A549 (cell line): ENCODE measurements at regions not wholly inside any gene's neighbourhood (a gene's known extent, or its start where the extent isn't known, plus 50 kb on each side); places are given as distances from the start of the nearest gene placed in this dataset.

Experiments used
- POLR2A ChIP-seq: IDR thresholded peaks from 2 replicates; pipeline ENCODE4 v1.6.1; 2012; ENCODE audit warnings: mild to moderate bottlenecking, low read length
- TF ChIP-seq, protein P1 (sequence below): fragments of >200 bp; sonication (Bioruptor Twin); formaldehyde crosslinking; IDR thresholded peaks from 3 replicates; pipeline ENCODE4 v1.5.1; 2016

DNA sequence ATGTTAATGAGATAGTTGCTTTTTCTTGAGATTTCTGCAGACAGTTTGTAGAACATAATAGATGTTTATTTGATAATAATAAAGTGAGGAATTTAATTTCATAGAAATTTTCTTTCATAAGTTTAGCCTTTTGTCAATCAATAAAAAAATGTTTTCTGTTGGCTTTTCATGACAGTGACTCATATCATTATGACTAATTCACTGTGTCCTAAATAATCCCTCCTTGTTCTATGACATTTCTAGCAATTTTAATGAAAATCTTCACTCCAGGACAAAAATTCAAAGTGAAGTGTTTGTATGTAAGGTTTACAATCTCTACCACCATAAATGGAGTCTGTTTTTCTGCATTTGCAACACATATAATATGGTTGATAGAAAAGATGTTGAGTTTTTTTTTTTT is 109.9 kb downstream of the UTRN start:
- TF ChIP-seq, protein P1, sequence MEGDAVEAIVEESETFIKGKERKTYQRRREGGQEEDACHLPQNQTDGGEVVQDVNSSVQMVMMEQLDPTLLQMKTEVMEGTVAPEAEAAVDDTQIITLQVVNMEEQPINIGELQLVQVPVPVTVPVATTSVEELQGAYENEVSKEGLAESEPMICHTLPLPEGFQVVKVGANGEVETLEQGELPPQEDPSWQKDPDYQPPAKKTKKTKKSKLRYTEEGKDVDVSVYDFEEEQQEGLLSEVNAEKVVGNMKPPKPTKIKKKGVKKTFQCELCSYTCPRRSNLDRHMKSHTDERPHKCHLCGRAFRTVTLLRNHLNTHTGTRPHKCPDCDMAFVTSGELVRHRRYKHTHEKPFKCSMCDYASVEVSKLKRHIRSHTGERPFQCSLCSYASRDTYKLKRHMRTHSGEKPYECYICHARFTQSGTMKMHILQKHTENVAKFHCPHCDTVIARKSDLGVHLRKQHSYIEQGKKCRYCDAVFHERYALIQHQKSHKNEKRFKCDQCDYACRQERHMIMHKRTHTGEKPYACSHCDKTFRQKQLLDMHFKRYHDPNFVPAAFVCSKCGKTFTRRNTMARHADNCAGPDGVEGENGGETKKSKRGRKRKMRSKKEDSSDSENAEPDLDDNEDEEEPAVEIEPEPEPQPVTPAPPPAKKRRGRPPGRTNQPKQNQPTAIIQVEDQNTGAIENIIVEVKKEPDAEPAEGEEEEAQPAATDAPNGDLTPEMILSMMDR: no peak
- TF ChIP-seq POLR2A: no peak
